GM18858 (cell line): ENCODE measurements at regions not wholly inside any gene's neighbourhood (a gene's known extent, or its start where the extent isn't known, plus 50 kb on each side); places are given as distances from the start of the nearest gene placed in this dataset.

Experiments
- ATAC-seq: cut with Tn5 transposase; IDR thresholded peaks from one replicate; pipeline ENCODE4 v1.9.1; 2021; ENCODE audit not compliant: unreplicated experiment

- ATAC-seq = no peak
Observed at GRCh38 chr5:145283141-145283810, 551.9 kb downstream of the PRELID2 start.

GRCh38 chr5:145280806-145281205, 554.3 kb downstream of the PRELID2 start:
- ATAC-seq = no peak

- ATAC-seq = no peak
Observed at GRCh38 chr5:145280214-145280613, 554.9 kb downstream of the PRELID2 start.

- no peak for ATAC-seq
Observed at GRCh38 chr5:145260670-145261069, 574.5 kb downstream of the PRELID2 start.

GRCh38 chr5:145247745-145248040, 587.4 kb downstream of the PRELID2 start:
- ATAC-seq = no peak

- no peak for ATAC-seq
Observed at GRCh38 chr5:145246961-145247744, 588.0 kb downstream of the PRELID2 start.

GRCh38 chr5:145246379-145246778, 588.8 kb downstream of the PRELID2 start:
- no peak for ATAC-seq

GRCh38 chr5:145245354-145245753, 589.8 kb downstream of the PRELID2 start:
- no peak for ATAC-seq

DNA sequence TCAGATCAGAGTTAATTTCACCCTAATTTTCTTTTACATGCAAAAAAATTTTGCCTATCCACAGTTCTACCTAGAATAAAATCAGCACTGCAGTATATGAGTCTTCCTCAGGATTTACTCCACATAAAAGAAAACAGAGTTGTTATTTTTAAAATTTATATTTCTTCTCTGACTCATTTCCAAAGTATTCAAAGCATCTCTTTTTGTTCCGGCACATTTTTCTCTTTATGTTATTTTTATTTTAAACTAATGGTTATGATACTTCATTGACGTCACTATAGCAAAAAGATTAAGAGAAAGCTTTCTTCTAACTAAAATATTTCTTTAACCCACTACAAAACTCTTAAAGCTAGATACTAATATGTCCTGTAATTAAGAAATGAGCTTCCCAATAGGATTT, 590.4 kb downstream of the PRELID2 start:
- ATAC-seq = no peak

DNA sequence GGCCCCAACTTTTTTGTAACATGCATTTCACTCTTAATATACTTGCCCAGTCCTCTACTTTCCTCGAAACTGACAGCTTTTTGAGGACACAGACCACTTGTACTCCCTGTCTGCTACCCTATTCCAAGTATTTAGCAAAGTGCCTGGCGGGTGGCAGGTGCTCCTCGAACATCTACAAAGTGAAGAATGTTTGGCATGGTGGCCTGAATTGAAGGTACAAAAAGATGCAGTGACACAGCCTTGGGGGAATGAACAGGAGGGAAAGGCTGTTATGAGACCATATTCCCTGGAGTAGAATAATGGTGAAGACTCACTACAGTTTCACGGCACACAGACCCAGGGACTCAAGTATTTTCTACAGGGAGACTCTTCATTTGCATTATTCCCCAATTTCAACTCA, 590.9 kb downstream of the PRELID2 start:
- no peak for ATAC-seq

DNA sequence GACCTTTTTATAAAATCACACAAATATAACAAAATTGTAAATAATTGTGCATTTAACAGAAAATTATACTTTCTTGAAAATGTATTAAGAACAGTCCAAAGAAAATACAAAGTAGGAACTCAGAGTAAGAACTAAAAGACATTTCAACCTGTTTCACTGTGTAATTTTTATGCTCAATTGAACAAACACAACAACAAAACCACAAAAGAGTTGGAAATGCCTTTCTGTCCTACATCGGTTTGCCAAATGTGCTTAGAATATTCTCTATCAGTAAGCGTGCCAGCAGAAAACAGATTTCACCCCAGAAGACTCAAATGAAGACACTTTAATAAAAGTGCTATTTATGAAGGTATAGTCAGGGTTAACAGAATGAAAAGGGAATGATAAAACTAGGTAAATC, 592.1 kb downstream of the PRELID2 start:
- no peak for ATAC-seq

DNA sequence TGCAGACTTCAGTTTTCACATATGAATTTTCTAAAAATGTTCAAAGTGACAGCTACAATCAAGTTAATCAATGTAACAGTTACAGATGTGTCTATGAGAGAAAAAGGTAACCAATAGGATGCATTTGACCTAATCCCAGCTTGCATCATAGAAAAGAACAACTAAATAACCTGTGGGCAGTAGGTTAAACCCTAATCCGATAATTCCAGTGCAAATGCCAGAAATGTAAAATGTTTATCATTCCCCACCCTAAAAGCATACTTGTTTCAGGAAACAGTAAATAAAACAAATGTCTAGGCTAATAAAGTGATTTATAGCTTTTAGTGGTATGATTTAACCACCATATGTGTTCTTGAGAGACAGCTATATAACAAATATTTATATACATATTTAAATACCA, 592.6 kb downstream of the PRELID2 start:
- no peak for ATAC-seq

GRCh38 chr5:145237843-145238242, 597.3 kb downstream of the PRELID2 start:
- ATAC-seq = peak; percentile 81

GRCh38 chr5:145236983-145237382, 598.2 kb downstream of the PRELID2 start:
- no peak for ATAC-seq

DNA sequence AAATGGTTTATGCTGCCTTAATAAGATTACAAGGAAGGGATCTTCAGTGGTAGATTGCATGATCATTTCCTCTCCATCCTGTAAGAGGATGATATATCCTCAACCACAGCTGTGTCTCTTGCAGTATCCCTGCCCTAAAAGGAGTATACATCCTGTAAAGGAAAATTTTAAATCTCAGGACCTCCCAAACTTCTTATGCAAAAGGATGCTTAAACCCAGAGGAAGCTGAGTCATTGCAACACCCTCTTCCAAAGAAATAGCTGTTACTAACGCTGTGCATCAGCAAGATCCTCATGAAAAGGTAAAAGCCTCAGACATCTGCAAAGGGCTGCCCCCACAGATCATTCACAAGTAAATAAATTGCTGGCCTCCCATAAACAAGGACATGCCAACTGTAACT, 599.0 kb downstream of the PRELID2 start:
- ATAC-seq = no peak

GRCh38 chr5:145233461-145233860, 601.7 kb downstream of the PRELID2 start:
- ATAC-seq = no peak

DNA sequence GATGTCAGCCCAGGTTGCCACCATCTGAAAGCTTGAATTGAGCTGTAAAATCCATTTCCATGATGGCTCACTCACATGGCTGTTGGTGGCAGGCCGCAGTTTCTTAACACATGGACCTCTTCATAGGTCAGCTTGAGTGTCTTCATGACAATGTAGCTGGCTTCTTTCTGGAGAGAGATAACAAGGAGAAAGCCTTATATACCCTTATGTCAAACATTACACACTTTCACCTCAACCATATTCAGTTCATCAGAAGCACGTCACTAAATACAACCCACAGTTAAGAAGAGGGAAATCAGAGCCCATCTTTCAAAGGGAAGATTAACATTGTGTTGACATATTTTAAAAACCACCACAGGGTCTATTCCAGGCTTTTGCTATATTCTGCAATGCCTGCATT, 604.4 kb downstream of the PRELID2 start:
- no peak for ATAC-seq

DNA sequence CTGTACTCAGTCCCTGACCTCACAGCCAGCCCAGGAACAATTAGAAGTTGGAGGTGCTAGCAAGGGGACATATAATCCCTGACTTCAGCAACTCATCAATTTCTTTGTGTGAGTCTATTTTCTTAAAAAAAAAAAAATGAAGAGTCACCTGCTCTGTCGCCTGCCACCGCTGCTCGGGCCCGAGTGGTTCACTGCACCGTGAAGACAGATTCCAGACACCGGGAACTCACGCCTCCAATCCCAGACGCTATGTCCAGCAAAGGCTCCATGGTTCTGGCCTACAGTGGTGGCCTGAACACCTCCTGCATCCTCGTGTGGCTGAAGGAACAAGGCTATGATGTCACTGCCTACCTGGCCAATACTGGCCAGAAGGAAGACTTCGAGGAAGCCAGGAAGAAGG, 606.6 kb downstream of the PRELID2 start:
- ATAC-seq = no peak

GRCh38 chr5:145227881-145228280, 607.3 kb downstream of the PRELID2 start:
- no peak for ATAC-seq

DNA sequence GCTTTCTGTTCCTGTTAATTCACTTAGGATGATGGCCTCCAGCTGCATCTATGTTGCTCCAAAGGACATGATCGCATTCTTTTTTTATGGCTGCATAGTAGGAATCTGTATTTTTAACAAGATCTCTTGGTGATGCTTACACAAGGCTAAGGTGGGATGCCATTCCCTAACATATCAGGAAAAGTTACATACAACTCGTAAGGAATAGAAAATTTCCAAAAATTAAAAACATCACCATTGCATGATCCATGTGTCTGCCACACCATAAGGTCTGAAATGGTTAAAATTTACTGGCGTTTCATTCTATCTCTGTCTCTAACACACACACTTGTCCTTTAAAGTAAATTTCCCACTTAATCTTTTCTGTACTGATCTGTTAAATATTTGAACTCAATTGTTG, 608.4 kb downstream of the PRELID2 start:
- ATAC-seq = no peak

- ATAC-seq = no peak
Observed at GRCh38 chr5:145225529-145225928, 609.6 kb downstream of the PRELID2 start.

- ATAC-seq = no peak
Observed at GRCh38 chr5:145223582-145223981, 611.6 kb downstream of the PRELID2 start.

- no peak for ATAC-seq
Observed at GRCh38 chr5:145222622-145223021, 612.5 kb downstream of the PRELID2 start.
